HG02763 (cell line): ENCODE measurements at regions not wholly inside any gene's neighbourhood (a gene's known extent, or its start where the extent isn't known, plus 50 kb on each side); places are given as distances from the start of the nearest gene placed in this dataset.

Source experiments
- ATAC-seq: cut with Tn5 transposase; IDR thresholded peaks from one replicate; pipeline ENCODE4 v1.9.1; 2021; ENCODE audit warnings: mild to moderate bottlenecking, moderate library complexity; ENCODE audit not compliant: unreplicated experiment

DNA sequence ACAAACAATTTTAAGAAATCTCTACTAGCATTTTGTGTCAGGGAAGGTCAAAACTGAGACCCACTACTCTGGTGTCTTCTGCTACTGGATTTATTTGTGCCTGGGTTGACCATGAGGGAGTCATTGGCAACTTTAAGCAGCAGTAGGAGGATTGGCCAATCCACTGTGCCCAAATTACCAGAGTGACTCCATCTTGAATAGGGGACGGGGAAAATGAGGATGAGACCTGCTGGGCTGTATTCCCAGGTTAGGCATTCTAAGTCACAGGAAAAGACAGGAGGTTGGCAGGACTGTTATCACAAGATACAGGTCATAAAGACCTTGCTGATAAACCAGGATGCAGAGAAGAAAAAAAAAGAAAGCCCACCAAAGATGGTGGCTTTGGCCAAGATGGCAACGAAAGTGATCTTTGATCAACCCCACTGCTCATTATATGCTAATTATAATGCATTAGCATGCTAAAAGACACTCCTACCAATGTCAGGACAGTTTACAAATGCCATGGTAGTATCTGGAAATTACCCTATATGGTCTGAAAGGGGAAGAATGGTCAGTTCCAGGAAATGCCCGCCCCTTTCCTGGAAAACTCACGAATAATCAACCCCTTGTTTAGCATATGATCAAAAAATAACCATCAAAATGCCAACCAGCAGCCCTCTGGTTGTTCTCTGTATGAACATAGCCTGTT is 200.9 kb downstream of the LTN1 start:
- ATAC-seq = no peak

DNA sequence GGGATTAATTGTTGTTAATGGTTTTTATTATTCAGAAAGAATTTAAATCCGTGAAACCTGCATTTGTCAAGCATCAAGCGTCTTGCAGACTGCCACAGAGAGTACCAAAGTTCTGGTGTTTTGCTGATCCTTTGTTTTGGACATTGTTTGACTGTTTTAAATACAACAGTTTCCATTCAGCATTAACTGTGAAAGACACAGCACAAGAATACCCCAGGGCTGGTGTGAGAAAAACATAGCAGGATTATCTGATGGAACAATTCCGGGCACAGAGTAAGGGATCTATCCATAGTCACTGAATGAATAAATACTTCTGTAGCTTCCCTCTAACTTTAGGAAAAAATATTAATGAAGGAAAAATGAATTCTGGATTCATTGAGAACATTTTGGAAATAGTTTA is 202.3 kb downstream of the LTN1 start:
- no peak for ATAC-seq

DNA sequence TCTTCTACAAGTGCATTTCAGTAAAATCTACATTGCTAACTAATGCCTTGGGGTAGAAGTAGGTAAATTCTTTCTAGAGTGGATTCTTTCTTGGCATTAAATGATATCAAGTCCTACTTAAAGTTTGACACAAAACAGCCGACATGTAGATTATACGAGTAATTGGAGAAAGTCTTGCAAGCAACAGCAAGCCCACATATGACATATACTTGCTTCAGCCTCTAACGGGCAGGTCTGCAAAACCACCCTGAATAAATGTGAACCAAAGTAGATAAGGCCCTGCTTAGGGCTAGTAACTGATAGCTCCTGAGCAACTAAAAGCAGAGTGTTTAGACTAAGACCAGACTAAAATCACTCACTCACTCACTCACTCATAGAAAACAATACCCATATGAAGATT is 203.2 kb downstream of the LTN1 start:
- no peak for ATAC-seq

GRCh38 chr21:28788030-28788429 is 204.6 kb downstream of the LTN1 start:
- no peak for ATAC-seq

DNA sequence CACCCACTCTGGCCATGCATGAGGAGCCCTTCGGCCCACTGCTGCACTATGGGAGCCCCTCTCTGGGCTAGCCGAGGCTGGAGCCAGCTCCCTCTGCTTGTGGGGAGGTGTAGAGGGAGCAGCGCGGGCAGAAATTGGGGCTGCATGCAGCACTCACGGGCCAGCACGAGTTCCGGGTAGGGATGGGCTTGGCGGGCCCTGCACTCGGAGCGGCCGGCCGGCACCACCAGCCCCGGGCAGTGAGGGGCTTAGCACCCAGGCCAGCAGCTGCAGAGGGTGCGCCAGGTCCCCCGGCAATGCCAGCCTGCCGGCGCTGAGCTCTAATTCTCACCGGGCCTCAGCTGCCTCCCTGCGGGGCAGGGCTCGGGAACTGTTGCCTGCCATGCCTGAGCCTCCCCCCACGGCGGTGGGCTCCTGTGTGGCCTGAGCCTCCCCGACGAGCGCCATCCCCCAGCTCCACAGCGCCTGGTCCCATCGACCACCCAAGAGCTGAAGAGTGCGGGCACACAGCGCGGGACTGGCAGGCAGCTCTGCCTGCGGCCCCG is 209.0 kb downstream of the LTN1 start:
- ATAC-seq = no peak

DNA sequence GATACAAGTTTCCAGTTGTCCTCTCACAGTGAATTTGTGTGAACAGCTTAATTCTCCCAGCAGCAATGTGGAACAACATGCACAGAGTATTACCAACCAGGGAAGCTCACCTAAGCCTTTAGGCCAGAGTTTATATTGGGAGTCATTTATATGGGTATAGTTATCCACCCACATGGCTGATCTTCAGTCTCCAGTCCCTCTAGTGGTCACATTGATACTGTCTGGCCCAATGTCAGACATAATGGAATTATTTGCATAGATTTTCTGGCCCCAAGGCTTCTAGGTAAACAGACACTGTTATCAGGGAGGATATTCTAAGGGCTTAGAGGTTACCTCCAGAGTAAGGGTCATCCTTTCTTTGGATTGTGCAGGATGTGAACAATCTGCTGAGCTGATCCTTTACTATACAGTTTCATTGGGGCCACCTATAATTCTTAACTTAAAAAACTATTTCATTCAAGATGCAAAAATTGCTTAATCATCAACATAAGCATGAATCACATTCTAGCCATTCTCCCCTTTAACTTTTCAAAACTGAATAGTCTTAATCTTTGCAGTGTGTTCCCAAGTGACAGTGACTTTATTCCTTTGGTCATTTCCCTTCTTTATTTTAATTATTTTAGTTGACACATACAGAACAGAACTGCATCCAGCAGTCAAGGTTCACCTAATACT is 210.9 kb downstream of the LTN1 start:
- no peak for ATAC-seq

- ATAC-seq = no peak
Observed at GRCh38 chr21:28779914-28780313, 212.8 kb downstream of the LTN1 start.

- no peak for ATAC-seq
Observed at GRCh38 chr21:28776251-28776650, 216.4 kb downstream of the LTN1 start.

DNA sequence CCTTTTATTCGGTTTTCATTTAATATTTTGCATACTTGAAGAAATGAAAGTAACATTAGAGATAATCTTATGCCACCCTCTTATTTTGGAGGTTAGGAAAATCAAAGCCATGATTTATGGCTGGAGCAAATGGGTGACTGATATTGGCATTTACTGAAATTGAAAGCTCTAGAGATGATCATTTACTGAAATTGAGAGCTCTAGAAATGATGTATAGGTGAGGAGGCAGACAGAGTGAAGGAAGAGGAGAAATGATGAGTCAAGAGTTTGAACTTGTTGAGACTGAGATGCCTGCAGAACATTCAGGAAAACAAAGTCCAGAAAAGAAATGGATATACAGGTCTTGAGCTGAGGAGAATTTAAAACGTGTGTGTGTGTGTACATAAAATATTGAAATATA is 217.6 kb downstream of the LTN1 start:
- no peak for ATAC-seq

DNA sequence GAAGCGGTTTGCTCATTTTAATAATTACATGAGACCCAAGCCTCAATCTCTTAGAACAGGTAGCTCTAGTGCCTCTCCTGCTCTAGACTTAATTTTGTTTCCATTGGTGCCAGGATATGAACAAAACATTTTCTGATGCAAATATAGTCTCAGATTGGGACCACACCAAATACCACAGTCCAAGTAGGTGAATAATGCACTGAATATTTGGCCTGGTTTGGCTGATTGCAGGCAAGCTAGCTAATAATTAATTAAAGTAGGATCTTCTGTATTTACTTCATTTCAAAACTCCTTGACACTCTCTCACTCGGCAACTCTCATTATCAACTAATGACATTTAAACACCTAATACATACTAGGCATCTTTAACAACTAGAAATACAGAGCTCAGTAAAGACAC is 219.6 kb downstream of the LTN1 start:
- no peak for ATAC-seq

DNA sequence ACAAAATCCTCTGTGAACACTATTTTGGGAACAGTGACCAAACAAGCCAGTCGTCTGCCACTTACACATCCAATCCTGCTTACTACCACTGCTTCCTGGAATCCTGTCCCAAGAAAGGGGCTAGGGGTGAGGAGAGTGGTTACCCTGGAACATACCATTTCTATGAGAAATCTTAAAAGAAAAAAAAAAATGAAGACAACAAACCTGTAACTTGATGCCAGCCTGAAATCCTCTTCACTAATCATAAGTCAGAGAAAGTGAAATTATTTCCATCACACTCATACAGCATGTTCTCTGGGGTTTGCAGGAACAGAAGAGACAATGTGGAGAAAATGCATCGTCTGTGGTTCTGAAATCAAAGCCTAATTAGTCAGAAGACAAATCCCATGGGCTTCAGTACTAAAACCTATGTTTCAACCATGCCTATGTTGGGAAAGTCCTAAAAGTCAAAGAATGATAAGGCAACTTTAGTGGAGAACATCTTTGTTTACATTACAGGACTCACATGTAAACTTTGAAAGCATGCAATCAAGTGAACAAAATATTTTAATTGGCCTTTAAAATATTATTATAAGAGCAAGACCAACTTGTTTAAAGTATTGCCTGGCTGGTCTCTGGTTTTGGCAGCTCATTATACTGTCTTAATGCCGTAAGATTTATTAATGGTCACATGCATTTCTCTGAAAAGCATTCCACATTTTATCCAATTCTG is 220.7 kb downstream of the LTN1 start:
- no peak for ATAC-seq

- ATAC-seq = no peak
Observed at GRCh38 chr21:28770867-28771661, 221.6 kb downstream of the LTN1 start.

DNA sequence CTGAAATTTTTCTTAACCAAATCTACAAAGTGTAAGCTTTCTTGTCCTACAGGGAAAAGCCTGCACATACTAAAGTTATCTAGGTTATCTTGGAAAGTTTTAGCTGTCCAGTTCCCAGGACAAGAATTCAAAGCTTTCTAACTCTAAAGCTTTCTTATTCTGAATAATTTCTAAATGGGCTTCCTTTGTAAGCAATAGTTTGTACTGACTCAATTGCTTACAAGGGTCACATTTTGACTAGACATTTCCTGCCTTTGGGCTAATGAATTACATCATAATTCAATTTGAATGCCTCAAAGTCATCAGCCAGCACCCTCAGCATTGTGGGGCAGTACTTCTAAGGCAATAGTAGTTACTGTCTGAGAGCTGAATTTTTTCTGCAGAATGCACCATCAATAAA is 223.0 kb downstream of the LTN1 start:
- ATAC-seq = no peak

- ATAC-seq = no peak
Observed at GRCh38 chr21:28768753-28769152, 223.9 kb downstream of the LTN1 start.

- no peak for ATAC-seq
Observed at GRCh38 chr21:28767523-28767922, 225.2 kb downstream of the LTN1 start.

- ATAC-seq = no peak
Observed at GRCh38 chr21:28763809-28764418, 228.8 kb downstream of the LTN1 start.

DNA sequence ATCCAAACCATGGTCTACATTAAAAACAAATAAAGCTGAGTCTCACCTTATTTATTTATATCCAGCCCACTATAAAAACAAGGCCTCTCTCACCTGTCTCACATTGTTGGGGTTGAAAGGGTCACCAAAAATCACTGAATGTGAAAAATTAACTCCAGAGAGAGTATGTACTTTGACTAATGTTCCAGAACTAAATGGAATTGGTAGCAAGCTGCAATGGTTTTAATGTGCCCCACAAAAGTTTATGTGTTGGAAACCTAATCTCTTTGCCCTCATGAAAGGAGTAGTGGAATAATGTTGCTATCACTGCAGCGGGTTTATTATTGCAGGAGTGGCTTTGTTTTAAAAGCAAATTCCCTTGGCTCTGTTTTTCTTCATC is 230.3 kb downstream of the LTN1 start:
- no peak for ATAC-seq

DNA sequence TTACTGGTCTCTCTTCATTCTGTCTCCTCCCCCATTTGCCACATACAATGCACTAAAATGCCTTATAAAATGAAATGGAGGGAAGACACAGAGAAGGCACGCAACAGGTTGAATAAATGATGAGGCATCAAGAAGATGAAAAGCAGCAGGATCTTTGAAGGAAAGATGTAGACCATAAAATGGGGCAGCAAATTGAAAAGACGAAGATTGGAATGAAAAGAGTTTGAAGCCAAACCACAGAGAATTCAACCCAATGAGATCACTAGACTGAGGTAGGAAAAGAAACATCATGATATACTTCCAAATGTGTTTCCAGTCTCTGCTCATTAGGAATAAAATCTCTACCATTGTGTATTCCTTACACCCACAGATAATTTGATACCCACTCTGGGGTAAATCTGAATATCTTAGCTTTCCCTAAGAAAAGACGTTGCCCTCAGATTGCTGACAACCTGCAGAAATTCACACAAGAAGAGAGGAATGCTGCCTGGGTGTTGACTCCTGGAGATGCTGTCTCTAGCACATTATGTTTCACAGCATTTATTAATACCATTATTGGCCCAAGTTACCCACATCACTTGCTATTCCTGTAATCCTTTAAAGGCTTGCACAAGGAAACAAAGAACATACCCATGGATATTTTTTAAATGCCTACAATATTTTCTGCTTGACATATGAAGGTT is 230.9 kb downstream of the LTN1 start:
- ATAC-seq = no peak

DNA sequence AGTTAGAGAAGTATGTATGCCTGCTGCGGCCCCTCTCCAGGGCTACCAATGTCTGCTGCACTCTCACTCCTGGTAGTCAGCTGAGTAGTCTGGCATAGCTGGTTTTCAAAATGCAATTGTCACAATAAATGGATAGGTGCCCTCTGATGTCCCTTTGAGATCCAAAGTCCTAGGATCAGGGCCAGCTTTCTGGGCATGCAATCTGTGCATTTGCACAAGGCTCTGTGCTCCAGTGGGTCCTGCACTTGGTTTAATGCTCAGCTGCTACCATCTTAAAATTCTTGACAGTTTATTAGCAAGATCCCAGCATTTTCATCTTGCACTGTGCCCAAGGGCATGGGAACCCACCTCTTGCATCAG is 233.8 kb downstream of the LTN1 start:
- ATAC-seq = no peak
